ENCODE measurements at regions not wholly inside any gene's neighbourhood (a gene's known extent, or its start where the extent isn't known, plus 50 kb on each side); places are given as distances from the start of the nearest gene placed in this dataset.

- no peaks in the 10 kb centered on the region for H3K36me3 ChIP-seq (replicated peaks; ENCODE audit: control insufficient read depth, insufficient read depth, low read length)
- no peaks in the 10 kb centered on the region for H3K27me3 ChIP-seq (ENCODE audit: control insufficient read depth, insufficient read depth, low read length)
- H3K4me3 ChIP-seq (ENCODE audit: insufficient read depth, low read depth, low read length) = no peak overlapping the region
- no peak for DNase-seq
Measured at GRCh38 chr7:13179775-13180523, 492.5 kb downstream of the ARL4A start.

DNA sequence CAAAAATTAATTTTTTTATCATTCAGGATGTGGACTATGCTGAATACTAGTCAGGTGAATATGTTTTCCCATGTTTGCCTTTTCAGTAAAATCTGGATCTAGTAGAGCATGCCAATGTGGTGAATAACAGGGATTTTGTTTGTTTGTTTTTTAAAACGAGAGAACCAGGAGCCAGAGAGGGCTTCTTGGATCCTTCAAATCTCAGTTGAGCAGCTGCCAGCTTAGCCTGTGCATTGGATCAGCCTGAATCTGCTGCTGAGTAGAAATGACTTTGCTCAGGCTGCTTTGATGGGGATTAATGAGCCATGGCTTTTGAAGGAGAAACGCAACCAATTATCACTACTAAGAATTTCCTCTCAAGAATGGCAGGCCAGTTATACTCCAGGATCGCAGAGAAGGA lies 493.8 kb downstream of the ARL4A start:
- DNase-seq = no peak
- Histone ChIP-seq H3K27me3 (ENCODE audit: control insufficient read depth, insufficient read depth, low read length) (no peaks in the 10 kb centered on the region), H3K4me3 (ENCODE audit: insufficient read depth, low read depth, low read length) (no peak overlapping the region), H3K36me3 (replicated peaks; ENCODE audit: control insufficient read depth, insufficient read depth, low read length) (no peaks in the 10 kb centered on the region)

- Histone ChIP-seq H3K4me3 (ENCODE audit: insufficient read depth, low read depth, low read length) (no peak overlapping the region), H3K27me3 (ENCODE audit: control insufficient read depth, insufficient read depth, low read length) (no peaks in the 10 kb centered on the region), H3K36me3 (replicated peaks; ENCODE audit: control insufficient read depth, insufficient read depth, low read length) (no peaks in the 10 kb centered on the region)
- DNase-seq = no peak
Measured at GRCh38 chr7:13185139-13185538, 497.7 kb downstream of the ARL4A start.

GRCh38 chr7:13188236-13188805 lies 500.9 kb downstream of the ARL4A start:
- DNase-seq = no peak
- no peaks in the 10 kb centered on the region for H3K27me3 ChIP-seq (ENCODE audit: control insufficient read depth, insufficient read depth, low read length)
- no peaks in the 10 kb centered on the region for H3K36me3 ChIP-seq (replicated peaks; ENCODE audit: control insufficient read depth, insufficient read depth, low read length)
- H3K4me3 ChIP-seq (ENCODE audit: insufficient read depth, low read depth, low read length) = no peak overlapping the region

GRCh38 chr7:13188922-13189321 lies 501.5 kb downstream of the ARL4A start:
- Histone ChIP-seq H3K27me3 (ENCODE audit: control insufficient read depth, insufficient read depth, low read length) (no peaks in the 10 kb centered on the region), H3K4me3 (ENCODE audit: insufficient read depth, low read depth, low read length) (no peak overlapping the region), H3K36me3 (replicated peaks; ENCODE audit: control insufficient read depth, insufficient read depth, low read length) (no peaks in the 10 kb centered on the region)
- DNase-seq = no peak

GRCh38 chr7:13189668-13190067 lies 502.2 kb downstream of the ARL4A start:
- no peak for DNase-seq
- H3K27me3 ChIP-seq (ENCODE audit: control insufficient read depth, insufficient read depth, low read length) = no peaks in the 10 kb centered on the region
- H3K4me3 ChIP-seq (ENCODE audit: insufficient read depth, low read depth, low read length) = no peak overlapping the region
- H3K36me3 ChIP-seq (replicated peaks; ENCODE audit: control insufficient read depth, insufficient read depth, low read length) = no peaks in the 10 kb centered on the region

- Histone ChIP-seq H3K4me3 (ENCODE audit: insufficient read depth, low read depth, low read length) (no peak overlapping the region), H3K36me3 (replicated peaks; ENCODE audit: control insufficient read depth, insufficient read depth, low read length) (no peaks in the 10 kb centered on the region), H3K27me3 (ENCODE audit: control insufficient read depth, insufficient read depth, low read length) (no peaks in the 10 kb centered on the region)
- no peak for DNase-seq
Measured at GRCh38 chr7:13197501-13197900, 510.1 kb downstream of the ARL4A start.

GRCh38 chr7:13198036-13198435 lies 510.6 kb downstream of the ARL4A start:
- Histone ChIP-seq H3K36me3 (replicated peaks; ENCODE audit: control insufficient read depth, insufficient read depth, low read length) (no peaks in the 10 kb centered on the region), H3K4me3 (ENCODE audit: insufficient read depth, low read depth, low read length) (no peak overlapping the region), H3K27me3 (ENCODE audit: control insufficient read depth, insufficient read depth, low read length) (no peaks in the 10 kb centered on the region)
- DNase-seq = no peak

GRCh38 chr7:13198727-13199126 lies 511.3 kb downstream of the ARL4A start:
- Histone ChIP-seq H3K36me3 (replicated peaks; ENCODE audit: control insufficient read depth, insufficient read depth, low read length) (no peaks in the 10 kb centered on the region), H3K4me3 (ENCODE audit: insufficient read depth, low read depth, low read length) (no peak overlapping the region), H3K27me3 (ENCODE audit: control insufficient read depth, insufficient read depth, low read length) (no peaks in the 10 kb centered on the region)
- no peak for DNase-seq

DNA sequence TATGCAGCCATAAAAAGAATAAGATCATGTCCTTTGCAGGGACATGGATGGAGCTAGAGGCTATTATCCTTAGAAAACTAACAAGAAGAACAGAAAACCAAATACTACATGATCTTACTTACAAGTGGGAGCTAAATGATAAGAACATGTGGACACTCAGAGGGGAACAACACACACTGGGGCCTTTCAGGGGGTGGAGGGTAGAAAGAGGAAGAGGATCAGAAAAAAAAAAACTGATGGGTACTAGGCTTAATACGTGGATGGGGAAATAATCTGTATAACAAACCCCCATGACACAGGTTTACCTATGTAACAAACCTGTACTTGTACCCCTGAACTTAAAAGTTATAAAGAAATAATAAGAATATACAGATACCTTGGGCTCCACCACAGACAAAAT lies 514.2 kb downstream of the ARL4A start:
- Histone ChIP-seq H3K36me3 (replicated peaks; ENCODE audit: control insufficient read depth, insufficient read depth, low read length) (no peaks in the 10 kb centered on the region), H3K4me3 (ENCODE audit: insufficient read depth, low read depth, low read length) (no peak overlapping the region)

GRCh38 chr7:13217768-13218167 lies 530.3 kb downstream of the ARL4A start:
- Histone ChIP-seq H3K36me3 (replicated peaks; ENCODE audit: control insufficient read depth, insufficient read depth, low read length) (no peaks in the 10 kb centered on the region), H3K27me3 (ENCODE audit: control insufficient read depth, insufficient read depth, low read length) (no peaks in the 10 kb centered on the region), H3K4me3 (ENCODE audit: insufficient read depth, low read depth, low read length) (no peak overlapping the region)
- DNase-seq = no peak

More for the DNA sequence above, 514.2 kb downstream of the ARL4A start:
- no peak for DNase-seq
- no peaks in the 10 kb centered on the region for H3K27me3 ChIP-seq (ENCODE audit: control insufficient read depth, insufficient read depth, low read length)

- H3K4me3 ChIP-seq (ENCODE audit: insufficient read depth, low read depth, low read length) = no peak overlapping the region
Measured at GRCh38 chr7:13225068-13225467, 537.6 kb downstream of the ARL4A start.

DNA sequence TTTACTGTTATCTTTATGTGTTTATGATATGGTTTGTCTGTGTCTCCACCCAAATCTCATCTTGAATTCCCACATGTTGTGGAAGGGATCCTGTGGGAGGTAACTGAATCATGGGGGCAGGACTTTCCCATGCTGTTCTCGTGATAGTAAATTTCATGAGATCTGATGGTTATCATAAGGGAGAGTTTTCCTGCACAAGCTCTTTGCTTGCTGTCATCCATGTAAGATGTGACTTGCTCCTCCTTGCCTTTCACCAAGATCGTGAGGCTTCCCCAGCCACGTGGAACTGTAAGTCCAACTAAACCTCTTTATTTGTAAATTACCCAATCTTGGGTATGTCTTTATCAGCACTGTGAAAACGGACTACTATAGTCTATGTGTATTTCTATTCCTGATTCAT lies 539.0 kb downstream of the ARL4A start:
- Histone ChIP-seq H3K27me3 (ENCODE audit: control insufficient read depth, insufficient read depth, low read length) (no peaks in the 10 kb centered on the region), H3K36me3 (replicated peaks; ENCODE audit: control insufficient read depth, insufficient read depth, low read length) (no peaks in the 10 kb centered on the region), H3K4me3 (ENCODE audit: insufficient read depth, low read depth, low read length) (no peak overlapping the region)
- no peak for DNase-seq

More at GRCh38 chr7:13225068-13225467, 537.6 kb downstream of the ARL4A start:
- no peak for DNase-seq
- no peaks in the 10 kb centered on the region for H3K27me3 ChIP-seq (ENCODE audit: control insufficient read depth, insufficient read depth, low read length)
- H3K36me3 ChIP-seq (replicated peaks; ENCODE audit: control insufficient read depth, insufficient read depth, low read length) = no peaks in the 10 kb centered on the region

DNA sequence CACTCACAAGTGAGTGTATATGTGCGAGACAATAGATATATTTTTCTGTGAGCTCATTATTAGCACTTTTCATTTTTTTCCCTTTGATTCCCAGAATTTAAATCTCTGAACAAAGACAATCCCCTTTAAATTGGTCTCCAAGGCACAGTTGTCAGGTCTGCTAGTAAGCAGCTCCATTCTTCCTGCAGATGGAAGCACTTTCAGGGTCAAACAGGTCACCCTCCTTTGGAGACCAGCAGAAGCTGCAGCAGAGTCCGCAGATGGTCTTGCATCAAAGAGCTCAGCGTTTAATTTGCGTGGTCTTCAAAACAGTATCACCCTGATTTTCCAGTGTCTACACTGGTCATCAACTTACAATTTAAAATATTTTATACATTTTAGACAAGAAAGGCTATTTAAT lies 543.8 kb downstream of the ARL4A start:
- H3K4me3 ChIP-seq (ENCODE audit: insufficient read depth, low read depth, low read length) = no peak overlapping the region
- H3K36me3 ChIP-seq (replicated peaks; ENCODE audit: control insufficient read depth, insufficient read depth, low read length) = no peaks in the 10 kb centered on the region
- H3K27me3 ChIP-seq (ENCODE audit: control insufficient read depth, insufficient read depth, low read length) = no peaks in the 10 kb centered on the region
- DNase-seq = no peak

GRCh38 chr7:13235436-13235835 lies 548.0 kb downstream of the ARL4A start:
- no peak for DNase-seq
- H3K4me3 ChIP-seq (ENCODE audit: insufficient read depth, low read depth, low read length) = no peak overlapping the region
- H3K27me3 ChIP-seq (ENCODE audit: control insufficient read depth, insufficient read depth, low read length) = no peaks in the 10 kb centered on the region
- no peaks in the 10 kb centered on the region for H3K36me3 ChIP-seq (replicated peaks; ENCODE audit: control insufficient read depth, insufficient read depth, low read length)

All from H7 (cell line).